GM18909 (cell line): ENCODE measurements at regions not wholly inside any gene's neighbourhood (a gene's known extent, or its start where the extent isn't known, plus 50 kb on each side); places are given as distances from the start of the nearest gene placed in this dataset.

Experiments
- ATAC-seq: cut with Tn5 transposase; IDR thresholded peaks from one replicate; pipeline ENCODE4 v1.9.1; 2021; ENCODE audit warnings: mild to moderate bottlenecking; ENCODE audit not compliant: unreplicated experiment, poor library complexity

GRCh38 chr12:58247633-58248032, 306.3 kb downstream of the ATP23 start:
- ATAC-seq, result no peak

GRCh38 chr12:58248599-58248998, 307.2 kb downstream of the ATP23 start:
- ATAC-seq, result no peak

- ATAC-seq, result no peak
These were observed 308.2 kb downstream of the ATP23 start for GRCh38 chr12:58249610-58250009.

- no peak for ATAC-seq
These were observed 308.7 kb downstream of the ATP23 start for GRCh38 chr12:58250077-58250476.

- no peak for ATAC-seq
These were observed 311.5 kb downstream of the ATP23 start for GRCh38 chr12:58252914-58253313.

GRCh38 chr12:58253663-58254062, 312.3 kb downstream of the ATP23 start:
- no peak for ATAC-seq

- no peak for ATAC-seq
These were observed 313.2 kb downstream of the ATP23 start for GRCh38 chr12:58254463-58255100.

- ATAC-seq, result no peak
These were observed 321.4 kb downstream of the ATP23 start for GRCh38 chr12:58262796-58263195.

GRCh38 chr12:58263816-58264215, 322.4 kb downstream of the ATP23 start:
- ATAC-seq, result no peak

GRCh38 chr12:58268069-58268468, 326.7 kb downstream of the ATP23 start:
- ATAC-seq, result no peak

- no peak for ATAC-seq
These were observed 328.1 kb downstream of the ATP23 start for GRCh38 chr12:58269476-58269875.

GRCh38 chr12:58270966-58271705, 329.8 kb downstream of the ATP23 start:
- ATAC-seq, result no peak

- no peak for ATAC-seq
These were observed 331.1 kb downstream of the ATP23 start for GRCh38 chr12:58272461-58272860.

- ATAC-seq, result no peak
These were observed 335.9 kb downstream of the ATP23 start for GRCh38 chr12:58277231-58277630.

- no peak for ATAC-seq
These were observed 342.2 kb downstream of the ATP23 start for GRCh38 chr12:58283553-58283952.

GRCh38 chr12:58285551-58285950, 344.2 kb downstream of the ATP23 start:
- no peak for ATAC-seq

GRCh38 chr12:58286353-58286752, 345.0 kb downstream of the ATP23 start:
- ATAC-seq, result no peak

- no peak for ATAC-seq
These were observed 346.8 kb downstream of the ATP23 start for GRCh38 chr12:58288190-58288589.

- ATAC-seq, result no peak
These were observed 349.7 kb downstream of the ATP23 start for GRCh38 chr12:58291106-58291505.

- no peak for ATAC-seq
These were observed 352.1 kb downstream of the ATP23 start for GRCh38 chr12:58293308-58293982.

- no peak for ATAC-seq
These were observed 353.9 kb downstream of the ATP23 start for GRCh38 chr12:58295268-58295667.
